ENCODE measurements at regions not wholly inside any gene's neighbourhood (a gene's known extent, or its start where the extent isn't known, plus 50 kb on each side); places are given as distances from the start of the nearest gene placed in this dataset.

DNA sequence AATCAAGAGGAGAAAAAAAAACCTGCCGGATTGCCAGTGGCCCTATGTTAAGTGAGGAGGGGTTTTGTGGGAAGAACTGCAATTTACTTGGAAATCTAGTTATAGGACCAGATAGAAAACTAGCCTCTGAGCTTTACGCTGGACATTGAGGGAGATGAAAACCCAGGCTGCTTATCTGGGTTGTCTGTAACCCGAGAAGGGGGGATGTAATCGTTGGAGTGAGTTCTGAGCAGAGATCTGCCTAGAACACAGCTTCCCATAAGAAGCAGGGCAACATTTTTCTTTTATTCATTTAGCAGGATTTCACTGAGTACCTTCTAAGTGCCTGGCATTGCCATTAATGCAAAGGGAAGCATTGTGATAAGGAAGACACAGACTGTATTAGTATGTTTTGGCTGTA, 70.6 kb downstream of the KATNIP start:
- TF ChIP-seq TCF12 (IDR thresholded peaks at IDR 0.05; ENCODE audit: low read depth) (no peak), NFIC (IDR thresholded peaks at IDR 0.05) (no peak), YY1 (IDR thresholded peaks at IDR 0.05; ENCODE audit: low read depth) (no peak), TAF1 (IDR thresholded peaks at IDR 0.05; ENCODE audit: low read depth) (no peak), RAD21 (IDR thresholded peaks at IDR 0.05; ENCODE audit: low read depth) (no peak), FOXM1 (IDR thresholded peaks at IDR 0.05; ENCODE audit: borderline replicate concordance, low read depth) (no peak), EP300 (IDR thresholded peaks at IDR 0.05; ENCODE audit: borderline replicate concordance) (no peak), EGR1 (IDR thresholded peaks at IDR 0.05) (no peak), TEAD4 (IDR thresholded peaks at IDR 0.05) (no peak), CEBPB (IDR thresholded peaks at IDR 0.05) (no peak)
- TF ChIP-seq, protein P1, sequence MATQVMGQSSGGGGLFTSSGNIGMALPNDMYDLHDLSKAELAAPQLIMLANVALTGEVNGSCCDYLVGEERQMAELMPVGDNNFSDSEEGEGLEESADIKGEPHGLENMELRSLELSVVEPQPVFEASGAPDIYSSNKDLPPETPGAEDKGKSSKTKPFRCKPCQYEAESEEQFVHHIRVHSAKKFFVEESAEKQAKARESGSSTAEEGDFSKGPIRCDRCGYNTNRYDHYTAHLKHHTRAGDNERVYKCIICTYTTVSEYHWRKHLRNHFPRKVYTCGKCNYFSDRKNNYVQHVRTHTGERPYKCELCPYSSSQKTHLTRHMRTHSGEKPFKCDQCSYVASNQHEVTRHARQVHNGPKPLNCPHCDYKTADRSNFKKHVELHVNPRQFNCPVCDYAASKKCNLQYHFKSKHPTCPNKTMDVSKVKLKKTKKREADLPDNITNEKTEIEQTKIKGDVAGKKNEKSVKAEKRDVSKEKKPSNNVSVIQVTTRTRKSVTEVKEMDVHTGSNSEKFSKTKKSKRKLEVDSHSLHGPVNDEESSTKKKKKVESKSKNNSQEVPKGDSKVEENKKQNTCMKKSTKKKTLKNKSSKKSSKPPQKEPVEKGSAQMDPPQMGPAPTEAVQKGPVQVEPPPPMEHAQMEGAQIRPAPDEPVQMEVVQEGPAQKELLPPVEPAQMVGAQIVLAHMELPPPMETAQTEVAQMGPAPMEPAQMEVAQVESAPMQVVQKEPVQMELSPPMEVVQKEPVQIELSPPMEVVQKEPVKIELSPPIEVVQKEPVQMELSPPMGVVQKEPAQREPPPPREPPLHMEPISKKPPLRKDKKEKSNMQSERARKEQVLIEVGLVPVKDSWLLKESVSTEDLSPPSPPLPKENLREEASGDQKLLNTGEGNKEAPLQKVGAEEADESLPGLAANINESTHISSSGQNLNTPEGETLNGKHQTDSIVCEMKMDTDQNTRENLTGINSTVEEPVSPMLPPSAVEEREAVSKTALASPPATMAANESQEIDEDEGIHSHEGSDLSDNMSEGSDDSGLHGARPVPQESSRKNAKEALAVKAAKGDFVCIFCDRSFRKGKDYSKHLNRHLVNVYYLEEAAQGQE (IDR thresholded peaks at IDR 0.05; ENCODE audit: low read depth) = no peak
- TF ChIP-seq, protein P2, sequence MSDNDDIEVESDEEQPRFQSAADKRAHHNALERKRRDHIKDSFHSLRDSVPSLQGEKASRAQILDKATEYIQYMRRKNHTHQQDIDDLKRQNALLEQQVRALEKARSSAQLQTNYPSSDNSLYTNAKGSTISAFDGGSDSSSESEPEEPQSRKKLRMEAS (IDR thresholded peaks at IDR 0.05) = no peak
